Stromal cell of bone marrow (primary cell): ENCODE measurements at regions not wholly inside any gene's neighbourhood (a gene's known extent, or its start where the extent isn't known, plus 50 kb on each side); places are given as distances from the start of the nearest gene placed in this dataset.

Source experiments
- DNase-seq: peaks from one replicate; pipeline ENCODE4 v3.0.0-alpha.2; 2012; ENCODE audit warnings: low read depth

DNA sequence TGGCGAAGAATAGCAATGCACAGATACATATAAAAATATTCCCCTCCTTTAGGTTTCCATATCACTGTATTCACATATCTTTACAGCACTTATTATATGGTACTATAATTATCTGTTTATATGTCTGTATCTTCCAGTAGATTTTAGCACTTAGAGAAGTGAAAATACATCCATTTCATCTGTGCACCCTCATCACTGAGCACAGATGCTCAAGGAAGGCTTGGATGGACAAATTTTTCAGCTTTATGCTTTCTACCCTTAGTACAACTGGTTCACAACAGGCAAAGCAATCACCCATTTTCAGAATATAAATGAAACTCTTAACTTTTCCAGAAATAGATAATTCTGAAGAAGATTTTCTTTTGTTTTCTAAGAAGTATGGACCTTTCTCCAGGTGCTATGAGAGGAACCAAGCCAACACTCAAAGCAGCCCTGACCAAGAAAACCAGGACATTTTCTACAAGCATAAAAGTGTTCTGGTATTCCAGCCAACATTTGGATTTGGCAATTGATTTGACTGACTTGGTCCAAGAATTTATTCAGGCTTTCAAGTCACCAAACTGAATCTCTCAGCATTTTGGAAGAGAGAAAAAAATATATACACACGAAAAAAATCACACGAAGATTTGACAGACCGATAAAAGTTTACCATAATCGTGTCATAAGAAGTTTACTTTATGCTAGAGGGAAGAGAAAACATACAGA, 170.2 kb upstream of the CD180 start:
- no peak for DNase-seq

DNA sequence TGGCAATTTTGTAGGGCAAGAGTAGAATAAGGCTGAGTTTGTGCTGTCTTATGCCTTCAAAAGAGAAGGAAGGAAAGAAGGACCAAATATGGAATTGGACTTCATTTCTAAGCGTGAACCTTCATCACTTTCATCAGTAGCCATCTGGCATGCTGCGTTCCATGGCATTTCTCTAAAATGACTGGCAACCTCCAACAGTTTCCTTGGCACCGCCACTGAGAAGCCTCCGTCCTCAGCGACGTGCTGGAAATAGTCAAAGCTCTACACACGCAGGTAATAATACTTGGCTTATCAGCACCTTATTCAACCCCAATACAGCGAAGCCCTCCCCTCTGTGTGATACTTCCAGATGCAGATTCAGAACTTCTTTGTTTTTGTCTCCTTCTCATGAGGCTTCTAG, 169.7 kb upstream of the CD180 start:
- DNase-seq, result no peak

DNA sequence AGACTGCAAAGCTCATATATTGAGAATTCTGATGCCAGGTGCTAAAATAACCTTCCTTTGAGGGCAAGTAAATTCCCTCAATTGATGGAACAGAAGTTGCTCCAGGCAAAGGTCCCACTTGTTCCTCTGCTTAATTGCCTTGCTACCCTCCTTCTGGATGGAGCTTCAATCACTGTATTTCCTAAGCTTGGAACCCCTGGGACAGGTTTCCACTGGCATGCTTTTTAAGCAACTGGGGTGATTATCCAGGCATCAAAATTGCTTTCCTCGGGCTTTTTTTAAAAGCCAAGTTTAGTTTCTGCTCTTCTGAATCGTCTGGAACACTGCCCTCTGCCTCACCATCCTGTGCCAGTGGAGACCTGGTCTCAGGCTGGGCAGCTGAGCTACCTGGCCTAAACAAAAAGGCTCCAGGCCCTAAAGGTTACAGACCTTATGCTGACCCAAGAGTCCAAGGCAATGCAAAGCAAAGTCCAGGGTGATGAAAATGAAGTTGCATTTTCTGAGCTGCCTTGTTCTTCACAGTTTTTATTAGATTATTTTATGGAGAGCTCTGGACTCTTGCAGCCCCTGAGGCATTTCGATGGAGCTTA, 167.9 kb upstream of the CD180 start:
- DNase-seq, result no peak

DNA sequence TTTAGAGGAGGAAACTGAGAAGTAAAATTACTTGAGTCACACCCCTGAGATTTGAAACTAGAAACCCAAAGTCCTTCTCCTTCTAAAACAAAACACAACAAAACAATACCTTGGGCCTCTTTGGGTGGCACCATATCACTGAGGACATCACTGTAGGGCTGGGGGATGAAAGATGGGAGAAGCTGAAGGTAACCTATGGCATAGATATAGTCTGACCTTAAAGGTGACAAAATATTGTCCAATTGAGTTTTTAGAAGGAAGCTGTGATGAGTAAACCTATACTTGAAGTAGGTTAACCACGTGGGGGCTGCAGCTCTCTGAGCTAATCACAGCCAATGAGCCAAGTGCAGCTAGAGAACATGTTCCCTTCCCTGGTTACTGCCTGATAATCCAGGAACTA, 167.4 kb upstream of the CD180 start:
- DNase-seq, result no peak

DNA sequence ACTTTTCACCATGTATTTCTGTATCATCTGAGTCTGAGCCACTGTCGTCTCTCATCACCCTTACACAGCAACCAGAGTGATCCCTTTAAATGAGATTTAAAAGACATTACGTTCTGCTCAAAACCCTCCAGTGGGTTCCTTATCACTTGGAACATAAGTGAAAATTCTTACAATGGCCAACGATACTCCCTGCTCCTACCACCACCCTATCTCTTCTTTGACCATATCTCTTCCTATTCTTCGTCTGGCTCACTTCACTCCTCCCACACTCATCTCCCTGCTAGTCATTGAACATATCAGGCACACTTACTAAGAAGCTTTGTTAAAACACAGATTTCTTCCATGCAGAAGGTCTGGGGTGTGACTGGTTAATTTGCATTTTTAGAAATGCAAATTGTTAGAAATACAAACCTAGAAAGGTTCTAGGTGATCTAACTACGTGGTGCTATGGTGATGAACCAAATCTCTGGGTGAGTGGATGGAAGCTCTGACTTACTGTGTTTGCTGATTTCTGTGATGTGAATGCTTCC, 166.6 kb upstream of the CD180 start:
- no peak for DNase-seq

DNA sequence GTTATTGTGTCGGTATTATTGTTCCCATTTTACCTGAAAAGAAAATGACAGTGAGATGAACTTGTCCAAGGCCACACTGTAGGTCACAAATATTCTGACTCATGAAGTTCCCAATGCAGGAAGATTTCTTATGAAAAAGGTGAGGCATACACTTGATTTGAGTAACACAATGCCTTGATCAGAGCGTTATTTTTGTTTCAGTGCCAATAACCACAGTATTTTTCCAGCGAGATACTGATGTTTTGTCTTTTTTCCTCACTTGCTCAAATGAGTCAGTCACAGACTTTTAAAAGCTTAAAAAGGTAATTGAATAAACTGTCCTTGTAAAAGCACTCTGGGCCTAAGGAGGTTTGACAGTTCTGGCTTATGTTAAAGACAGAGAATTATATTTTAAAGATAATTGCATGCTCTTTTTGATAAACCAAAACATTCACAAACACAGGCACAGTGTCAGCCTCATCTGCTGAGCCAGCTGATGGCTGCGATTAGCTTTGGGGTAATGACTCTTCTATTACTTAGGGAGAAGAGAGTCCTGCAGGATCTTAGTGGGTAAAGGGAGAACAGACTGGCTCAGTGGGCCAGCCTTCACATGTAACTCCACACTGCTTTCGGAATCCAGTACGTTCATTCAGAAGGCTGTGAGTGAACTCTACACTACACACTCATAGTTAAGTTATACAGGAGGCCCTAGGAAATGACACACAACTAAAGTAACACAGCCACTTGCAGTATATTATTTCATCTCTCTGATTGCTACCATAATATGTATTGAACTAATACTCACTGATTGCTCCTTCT, 165.5 kb upstream of the CD180 start:
- DNase-seq, result peak; percentile 13

DNA sequence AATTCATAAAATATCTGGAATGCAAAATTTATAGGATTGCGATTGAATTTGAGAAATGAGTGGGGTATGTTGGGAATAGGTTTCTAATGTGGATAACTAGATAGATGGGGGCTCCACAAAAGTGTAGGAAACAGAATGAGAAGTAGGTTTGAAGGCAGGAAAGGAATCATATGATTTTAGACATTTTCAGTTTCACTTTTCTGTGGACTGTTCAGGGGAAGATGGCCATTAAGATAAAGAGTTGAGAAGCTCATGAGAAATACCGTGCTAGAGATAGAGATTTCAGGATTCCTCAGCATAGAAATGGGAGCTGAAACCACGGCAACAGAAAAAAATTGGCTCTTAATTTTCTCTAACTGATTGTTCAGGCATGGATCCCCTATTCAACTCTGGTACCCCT, 163.4 kb upstream of the CD180 start:
- no peak for DNase-seq

DNA sequence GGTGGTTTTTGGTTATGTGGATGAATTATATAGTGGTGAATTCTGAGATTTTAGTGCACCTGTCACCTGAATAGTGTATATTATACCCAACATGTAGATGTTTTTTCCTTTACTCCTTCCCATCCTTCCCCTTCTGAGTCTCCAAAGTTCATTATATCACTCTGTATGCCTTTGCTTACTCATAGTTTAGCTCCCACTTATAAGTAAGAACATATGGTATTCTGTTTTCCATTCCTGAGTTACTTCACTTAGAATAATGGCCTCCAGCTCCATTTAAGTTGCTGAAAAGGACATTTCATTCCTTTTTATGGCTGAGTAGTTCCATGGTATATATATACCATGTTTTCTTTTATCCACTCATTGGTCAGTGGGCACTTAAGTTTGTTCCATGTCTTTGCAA, 161.6 kb upstream of the CD180 start:
- no peak for DNase-seq

DNA sequence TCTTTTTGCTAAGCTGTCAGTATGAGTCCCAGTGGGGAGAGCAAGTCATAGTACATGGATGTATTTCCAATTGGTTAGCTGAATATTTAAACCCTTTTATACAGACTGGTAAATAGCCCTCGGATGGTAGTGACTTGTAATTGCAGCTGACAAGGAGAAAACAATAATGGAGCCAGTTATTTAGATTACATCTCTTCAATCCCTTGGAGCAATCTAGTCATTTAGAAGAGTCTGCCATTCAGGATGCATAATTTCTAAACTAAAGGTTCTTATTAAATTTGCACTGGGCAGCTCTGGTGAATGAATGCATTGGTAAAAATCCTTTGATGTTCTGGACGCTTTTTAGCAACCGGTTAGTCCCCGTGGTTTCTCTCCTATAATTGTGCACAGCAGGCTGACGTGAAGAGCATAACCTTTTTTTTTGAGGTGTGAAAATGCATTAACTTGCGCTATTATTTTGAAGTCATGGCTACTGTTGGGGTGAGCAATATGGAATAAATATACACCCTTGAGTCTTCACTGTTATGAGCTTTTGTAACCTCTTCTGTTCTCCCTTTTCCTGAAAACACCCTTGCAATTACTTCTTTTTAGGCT, 158.6 kb upstream of the CD180 start:
- DNase-seq, result no peak

DNA sequence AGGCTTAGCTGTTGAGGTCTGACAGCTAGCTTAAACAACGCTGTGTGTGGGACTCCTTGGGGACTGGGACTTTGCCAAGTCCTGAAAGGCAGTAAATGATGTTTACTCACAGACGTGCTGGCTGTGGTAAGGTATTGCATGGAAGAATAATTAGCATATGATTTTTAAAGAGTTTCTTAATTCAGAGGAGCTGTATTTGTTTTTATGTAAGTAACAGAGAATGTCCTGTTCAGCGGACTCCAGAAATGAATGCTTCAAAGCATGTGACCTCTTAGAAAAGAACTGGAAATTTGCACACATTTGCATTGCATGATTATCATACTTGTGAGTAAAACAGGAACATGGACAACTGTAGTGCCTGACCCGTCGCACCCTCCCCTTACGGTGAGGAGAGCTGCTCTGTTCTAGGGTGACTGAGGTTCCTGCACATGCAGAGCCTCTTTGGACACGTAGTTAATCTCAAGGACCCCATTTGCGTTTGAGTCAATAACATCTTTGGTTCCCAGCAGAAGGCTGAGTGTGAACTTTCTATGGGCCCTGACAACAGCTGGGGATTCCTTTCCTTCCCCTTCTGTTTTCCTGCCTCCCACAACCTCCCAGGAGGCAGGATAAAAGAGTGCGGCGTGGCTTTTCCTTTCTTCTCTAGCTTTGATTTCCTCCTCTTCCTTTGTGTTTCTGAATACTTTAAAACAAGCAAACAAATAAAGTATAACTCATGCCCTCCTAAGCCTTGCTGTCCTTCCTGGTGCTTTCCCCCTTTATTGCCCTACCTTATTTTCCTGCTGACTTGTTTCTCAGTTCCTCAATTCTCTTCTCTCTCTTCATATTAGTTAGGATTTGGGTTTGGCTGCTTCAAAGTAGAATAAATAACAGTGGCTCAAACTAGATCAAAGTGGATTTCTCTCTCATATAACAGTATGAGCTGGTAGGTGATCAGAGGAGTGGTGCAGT, 157.2 kb upstream of the CD180 start:
- no peak for DNase-seq

DNA sequence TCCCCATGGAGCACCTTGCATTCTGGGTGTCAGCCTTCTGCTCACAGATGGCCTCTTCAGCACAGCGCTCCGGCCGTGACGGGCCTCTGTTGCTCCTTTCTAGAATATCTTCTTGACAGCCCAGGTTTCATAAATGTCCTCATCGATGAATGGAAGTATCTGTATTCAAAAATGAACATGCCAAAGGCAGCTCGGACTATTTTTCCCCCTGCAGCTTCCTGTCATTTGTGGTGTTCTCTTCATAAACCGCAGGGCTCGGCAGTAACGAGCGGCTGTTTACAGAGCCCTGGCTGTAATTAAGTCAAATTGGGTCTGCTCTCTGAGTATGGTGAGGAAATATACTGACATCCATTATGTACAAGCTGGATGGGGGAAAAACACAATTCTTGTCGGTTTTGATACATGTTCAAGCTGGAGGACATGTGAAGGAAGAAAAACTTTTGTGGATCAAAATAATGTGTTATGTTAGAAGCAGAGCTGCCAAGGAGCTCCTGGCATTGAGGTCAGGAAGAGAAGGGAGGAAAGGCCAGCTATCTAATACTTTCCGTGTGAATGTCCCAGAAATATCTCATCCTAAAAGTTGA, 154.1 kb upstream of the CD180 start:
- no peak for DNase-seq

DNA sequence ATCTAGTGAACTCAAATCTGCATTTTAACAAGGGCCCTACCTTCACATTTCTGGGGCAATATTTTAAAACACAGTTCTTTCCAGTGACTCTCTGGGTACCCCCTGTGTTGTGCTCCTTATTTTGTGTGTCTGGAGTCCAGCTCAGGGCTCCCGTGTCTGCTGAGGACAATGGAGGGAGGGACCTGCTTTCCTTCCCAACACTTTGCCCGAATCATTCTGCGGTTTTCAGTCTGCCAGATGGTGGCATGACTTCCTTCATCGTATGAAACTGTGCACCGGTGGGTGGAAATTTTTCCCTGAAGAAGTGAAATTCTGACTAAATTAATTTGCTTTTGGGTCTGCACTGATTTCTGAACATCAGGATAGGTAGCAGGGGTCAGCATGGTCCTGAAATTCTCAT, 153.6 kb upstream of the CD180 start:
- DNase-seq, result no peak

DNA sequence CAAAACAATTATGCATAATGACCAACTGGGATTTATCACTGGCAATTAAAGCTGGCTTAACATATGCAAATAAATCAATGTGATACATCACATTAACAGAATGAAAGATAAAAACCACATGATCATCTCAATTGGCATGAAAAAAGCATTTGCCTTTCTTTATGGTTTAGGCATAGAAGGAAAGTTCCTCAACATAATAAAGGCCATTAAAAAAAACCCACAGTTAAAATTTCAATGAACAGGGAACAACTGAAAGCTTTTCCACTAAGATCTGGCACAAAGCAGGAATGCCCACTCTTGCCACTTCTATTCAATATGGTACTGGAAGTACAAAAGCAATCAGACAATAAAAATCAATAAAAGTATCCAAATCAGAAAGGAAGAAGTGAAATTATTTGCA, 151.2 kb upstream of the CD180 start:
- no peak for DNase-seq

DNA sequence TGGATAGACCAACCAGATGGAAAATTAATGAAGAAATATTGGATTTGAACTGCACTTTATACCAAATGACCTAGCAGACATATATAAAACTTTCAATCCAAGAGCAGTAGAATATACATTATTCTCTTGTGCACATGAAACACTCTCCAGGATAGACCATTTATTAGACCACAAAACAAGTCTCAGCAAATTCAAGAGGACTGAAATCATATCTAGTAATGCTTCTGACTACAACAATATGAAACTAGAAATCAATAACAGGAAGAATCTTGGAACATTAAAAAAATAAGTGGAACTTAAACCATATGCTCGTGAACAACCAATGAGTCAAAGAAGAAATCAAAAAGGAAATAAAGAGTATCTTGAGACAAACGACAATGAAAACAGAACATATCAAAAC, 150.0 kb upstream of the CD180 start:
- no peak for DNase-seq

DNA sequence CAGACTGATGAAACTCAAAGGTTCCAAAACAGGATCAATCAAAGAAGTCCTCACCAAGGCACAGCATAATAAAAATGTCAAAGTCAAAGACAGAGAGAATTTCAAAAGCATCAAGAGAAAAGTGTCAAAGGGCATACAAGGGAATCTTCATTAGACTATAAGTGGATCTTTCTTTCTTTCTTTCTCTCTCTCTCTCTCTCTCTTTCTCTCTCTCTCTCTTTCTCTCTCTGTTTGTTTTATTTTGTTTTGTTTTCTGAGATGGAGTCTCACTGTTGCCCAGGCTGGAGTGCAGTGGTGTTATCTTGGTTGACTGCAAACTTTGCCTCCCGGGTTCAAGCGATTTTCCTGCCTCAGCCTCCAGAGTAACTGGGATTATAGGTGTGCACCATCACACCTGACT, 148.3 kb upstream of the CD180 start:
- no peak for DNase-seq

DNA sequence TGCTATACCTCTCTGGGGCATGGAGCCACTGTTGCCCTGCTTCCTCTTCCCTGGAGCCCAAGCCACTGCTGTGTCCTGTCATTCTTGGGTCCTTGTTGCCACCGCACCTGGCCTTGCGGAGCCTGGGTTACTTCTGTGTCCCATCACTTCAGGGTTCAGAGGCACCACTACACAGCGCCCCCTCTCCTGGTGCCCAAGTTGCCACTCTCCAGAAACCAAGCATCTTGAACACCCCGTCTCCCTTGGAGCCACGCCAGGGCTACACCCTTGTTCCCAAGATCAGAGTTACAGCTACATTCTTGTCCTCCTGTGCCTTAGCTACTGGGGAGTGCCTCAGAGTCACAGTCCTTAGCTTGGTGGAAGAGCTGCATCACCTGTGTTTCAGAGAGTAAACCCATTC, 147.2 kb upstream of the CD180 start:
- no peak for DNase-seq

DNA sequence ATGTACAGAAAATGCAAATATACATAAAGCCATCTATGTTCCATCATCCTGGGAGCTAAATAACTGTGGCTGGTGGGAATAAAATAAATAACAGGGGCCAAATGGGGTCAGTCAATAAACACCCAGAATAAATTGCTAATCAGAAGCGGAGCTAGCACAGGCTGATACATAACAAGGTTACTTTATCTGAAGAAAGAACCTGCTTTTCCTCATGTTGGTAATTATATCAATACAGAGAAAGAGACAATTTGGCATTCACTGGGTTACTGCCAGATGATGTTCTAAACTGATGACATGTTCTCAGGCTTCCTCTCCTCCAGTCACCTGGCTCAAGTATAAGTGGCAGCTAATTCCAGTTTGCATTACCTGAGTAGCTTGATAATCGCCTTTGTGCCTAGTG, 144.9 kb upstream of the CD180 start:
- no peak for DNase-seq

DNA sequence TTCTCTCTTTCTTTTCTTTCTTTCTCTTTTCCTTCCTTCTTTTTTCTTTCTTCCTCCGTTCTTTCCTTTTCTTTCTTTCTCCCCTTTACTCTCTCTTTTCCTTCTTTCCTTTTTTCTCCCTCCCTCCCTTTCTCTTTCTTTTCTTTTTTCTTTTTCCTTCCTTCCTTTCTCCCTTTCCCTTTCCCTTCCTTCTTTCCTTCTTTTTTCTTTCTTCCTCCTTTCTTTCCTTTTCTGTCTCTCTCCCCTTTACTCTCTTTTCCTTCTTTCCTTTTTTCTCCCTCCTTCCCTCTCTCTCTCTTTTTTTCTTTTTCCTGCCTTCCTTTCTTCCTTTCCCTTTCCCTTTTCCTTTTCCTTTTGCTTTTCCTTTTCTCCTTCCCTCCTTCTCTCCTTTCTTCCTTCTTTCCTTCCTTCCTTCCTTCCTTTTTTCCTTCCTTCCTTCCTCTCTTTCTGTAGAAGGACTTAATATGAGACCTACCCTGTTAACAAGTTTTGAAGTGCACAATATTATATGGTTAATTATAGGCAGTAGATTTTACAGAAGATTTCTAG, 142.7 kb upstream of the CD180 start:
- no peak for DNase-seq

DNA sequence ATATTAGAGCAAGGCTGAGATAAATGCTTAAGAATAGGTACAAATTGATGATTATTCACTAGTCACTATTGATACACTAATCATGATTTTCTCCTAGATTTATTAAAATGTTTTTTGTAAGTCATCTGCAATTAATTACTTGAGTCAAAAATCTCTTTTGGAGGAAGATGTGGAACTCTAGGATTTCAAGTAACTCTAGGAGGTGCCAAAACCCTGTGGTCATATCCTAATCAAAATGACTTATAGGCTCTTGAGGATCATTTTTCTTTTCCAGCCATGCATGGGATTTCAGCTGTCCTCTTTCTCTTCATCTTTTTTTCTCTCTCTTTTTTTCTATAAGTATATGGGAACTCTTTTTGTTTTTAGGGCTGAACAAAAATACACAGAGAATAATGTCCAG, 141.8 kb upstream of the CD180 start:
- DNase-seq, result no peak

DNA sequence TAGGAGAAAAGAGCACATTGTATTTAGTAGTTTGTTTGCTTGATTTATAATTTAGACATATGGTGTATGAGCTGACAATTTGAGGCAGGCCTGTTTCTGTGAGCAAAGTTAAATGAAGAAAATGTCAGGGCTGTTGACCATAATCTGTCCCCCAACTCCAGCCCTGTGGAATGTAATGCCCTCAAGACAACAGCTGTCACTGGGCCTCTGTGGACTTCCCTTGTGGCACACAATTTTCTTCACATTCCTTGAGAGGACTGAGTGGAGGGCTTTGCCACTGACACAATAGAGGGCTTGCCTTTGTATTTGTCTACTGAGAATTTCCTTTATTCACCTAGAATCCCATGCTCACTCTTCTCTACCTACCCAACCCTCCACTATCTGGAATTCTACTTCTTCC, 141.2 kb upstream of the CD180 start:
- DNase-seq, result no peak

DNA sequence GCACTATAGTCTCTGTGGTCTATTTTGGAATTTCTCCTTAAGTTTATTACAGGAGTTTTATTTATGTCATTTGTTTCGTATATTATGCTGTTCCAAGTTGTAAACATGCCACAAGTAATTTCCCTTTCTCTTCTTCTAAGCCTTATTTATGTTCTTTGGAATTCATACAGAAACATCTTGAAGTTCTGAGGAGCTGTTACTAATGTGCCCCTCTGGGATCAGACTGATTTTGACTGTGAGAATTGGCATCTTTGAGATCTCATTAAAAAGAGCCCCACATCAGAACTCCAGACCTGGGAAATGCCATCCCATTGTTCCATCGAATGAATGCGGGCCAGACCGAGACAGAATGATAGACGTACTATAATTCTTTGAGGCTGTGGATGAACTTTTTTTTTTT, 138.8 kb upstream of the CD180 start:
- DNase-seq, result no peak
